NOMO-1 (cell line): ENCODE measurements at regions not wholly inside any gene's neighbourhood (a gene's known extent, or its start where the extent isn't known, plus 50 kb on each side); places are given as distances from the start of the nearest gene placed in this dataset.

Experiments
- DNase-seq, 2 experiments: peaks; one replicate each; lab custom pipeline; 2025; ENCODE audit not compliant: unreplicated experiment in 2 of 2; lab: John Stamatoyannopoulos, UW

- DNase-seq, result no peak
These were observed 51.2 kb upstream of the UBR2 start for GRCh38 chr6:42512579-42512978.

DNA sequence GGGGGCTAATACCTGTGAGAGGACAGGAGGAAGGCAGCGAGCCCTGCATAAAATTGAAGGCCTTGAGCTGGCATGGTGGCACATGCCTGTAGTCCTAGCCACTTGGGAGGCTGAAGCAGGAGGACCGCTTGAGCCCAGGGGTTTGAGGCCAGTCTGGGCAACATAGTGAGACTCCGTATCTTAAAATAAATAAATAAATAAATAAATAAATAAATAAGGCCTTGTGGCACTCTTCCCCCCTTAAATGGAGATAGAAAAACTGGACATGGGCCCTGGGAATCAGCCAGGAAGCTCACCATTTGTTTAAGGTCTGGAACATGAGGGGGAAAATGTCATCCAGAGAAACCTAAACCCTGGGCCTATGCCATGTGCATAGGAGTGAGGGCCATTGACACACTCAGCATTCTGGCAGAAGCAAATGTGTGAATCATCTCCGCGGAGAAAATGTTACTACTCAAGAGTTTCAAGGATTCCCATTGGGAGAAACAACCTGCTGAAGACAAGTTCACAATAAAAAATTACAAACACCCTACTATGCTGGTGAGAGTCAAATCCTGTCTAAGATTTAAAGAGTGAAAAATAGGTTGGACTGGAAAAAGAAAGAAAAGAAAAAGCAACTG, 51.9 kb upstream of the UBR2 start:
- no peak for DNase-seq

DNA sequence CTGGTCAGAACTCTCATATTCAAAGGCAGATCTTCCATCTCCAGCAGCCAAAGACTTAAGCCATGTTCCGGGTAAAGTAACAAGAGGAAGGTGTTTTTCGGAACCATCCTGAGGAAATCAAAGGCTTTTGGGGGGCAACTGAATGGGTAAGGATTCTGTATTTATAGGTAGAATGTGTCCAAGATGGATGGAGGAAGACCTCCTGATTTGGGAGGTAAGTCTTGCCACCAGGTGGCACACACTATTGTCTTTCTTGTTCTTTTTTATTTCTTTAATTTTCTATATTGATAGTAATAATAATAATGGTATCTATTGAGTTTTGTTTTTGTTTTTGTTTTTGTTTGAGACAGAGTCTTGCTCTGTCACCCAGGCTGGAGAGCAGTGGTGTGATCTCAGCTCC, 53.0 kb upstream of the UBR2 start:
- DNase-seq, result no peak

DNA sequence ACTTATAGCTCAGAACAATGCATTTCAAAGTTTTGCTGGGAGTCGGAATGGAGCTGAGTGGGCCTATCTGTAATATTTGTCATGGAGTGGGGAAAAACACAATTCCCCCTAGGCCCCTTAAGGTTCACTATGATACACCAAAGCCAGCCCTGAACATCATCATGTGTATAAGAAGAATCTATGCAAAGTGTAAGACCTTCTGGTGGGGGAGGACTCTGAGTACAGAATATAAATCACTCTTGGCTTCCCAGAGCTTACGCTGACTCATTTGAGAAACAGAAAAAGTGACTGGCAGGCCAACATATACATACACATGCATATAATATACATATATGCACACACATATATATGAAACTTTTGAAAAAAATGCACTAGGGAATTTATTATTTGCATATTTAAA, 54.1 kb upstream of the UBR2 start:
- DNase-seq, result no peak

DNA sequence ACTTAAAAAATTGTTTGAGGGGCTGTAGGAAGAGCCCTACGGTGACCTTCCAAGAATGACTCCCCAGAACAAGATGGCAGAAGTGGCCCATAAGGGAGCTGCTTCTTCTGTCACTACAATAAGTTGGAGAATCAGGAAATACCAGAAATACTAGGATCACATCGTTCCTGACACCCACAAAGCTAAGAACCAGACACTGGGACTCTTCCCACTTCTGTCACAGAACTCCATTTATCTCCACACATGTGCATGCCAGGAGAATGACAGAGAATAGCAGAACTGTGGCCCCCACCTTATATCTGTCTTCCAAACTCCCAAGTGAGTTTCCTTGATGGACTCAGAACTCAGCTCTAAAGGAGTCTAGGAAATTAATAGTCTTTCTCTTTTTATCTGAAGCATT, 54.6 kb upstream of the UBR2 start:
- no peak for DNase-seq

- DNase-seq, result no peak
These were observed 55.9 kb upstream of the UBR2 start for GRCh38 chr6:42507901-42508300.

- no peak for DNase-seq
These were observed 55.5 kb upstream of the TRERF1 start for GRCh38 chr6:42507195-42507594.

DNA sequence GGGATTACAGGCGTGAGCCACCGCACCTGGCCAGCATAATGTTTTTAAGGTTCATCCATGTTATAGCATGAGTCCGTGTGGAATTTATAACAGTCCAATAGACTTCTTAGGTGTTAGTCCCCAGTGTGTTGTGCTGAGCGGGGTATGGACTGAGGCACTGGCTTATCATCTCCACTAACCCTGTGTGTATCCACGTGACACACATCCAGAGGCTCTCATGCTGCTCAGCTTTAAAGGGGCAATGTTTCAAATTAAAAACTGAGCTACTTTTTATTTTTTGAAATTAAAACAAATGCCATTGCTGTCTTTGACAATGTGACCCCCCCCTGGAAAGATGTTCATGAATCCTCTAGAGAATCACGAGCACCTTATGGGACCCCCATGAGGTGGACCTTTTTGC, 54.3 kb upstream of the TRERF1 start:
- DNase-seq, result no peak

DNA sequence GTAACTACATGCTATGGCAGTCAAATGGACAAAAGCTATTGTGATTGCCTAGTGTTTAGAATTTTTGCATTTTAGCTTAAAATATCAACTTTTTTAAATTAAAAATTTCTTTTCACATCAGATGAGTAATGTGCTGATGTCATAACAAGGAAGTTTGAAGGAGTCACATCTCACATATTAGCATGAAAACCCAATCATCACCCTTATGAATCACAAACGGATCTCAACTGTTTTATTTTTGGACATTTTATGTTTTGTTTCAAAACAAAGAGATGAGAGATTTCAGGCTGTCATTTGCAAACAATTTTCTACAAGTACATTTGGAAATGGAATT, 53.6 kb upstream of the TRERF1 start:
- DNase-seq, result peak; percentile 43 to 82

GRCh38 chr6:42503894-42504293, 52.2 kb upstream of the TRERF1 start:
- no peak for DNase-seq

- no peak for DNase-seq
These were observed 51.3 kb upstream of the TRERF1 start for GRCh38 chr6:42502990-42503389.

DNA sequence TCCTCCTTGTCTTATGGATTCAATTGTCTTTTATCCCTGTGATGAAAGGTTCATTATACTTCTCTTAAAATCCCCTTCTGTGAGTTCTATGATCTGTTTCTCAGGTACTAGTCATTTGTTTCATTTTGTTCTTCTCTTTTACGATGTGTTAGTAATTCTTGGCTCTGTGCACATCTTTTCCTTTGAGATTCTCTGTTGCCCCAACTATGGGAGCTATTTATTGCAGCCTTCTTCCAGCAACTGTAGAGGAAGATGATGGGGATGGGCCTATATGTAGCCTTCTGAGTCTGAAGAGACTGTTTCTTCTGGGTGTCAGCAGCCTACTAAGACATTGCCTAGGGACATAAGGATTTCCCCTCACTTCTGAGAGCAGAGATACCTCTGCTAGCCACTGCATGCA, 50.4 kb upstream of the TRERF1 start:
- DNase-seq, result no peak
